ENCODE measurements at regions not wholly inside any gene's neighbourhood (a gene's known extent, or its start where the extent isn't known, plus 50 kb on each side); places are given as distances from the start of the nearest gene placed in this dataset.
A peak's percentile ranks its signal among the peaks of the same experiment; 100 is the strongest.

DNA sequence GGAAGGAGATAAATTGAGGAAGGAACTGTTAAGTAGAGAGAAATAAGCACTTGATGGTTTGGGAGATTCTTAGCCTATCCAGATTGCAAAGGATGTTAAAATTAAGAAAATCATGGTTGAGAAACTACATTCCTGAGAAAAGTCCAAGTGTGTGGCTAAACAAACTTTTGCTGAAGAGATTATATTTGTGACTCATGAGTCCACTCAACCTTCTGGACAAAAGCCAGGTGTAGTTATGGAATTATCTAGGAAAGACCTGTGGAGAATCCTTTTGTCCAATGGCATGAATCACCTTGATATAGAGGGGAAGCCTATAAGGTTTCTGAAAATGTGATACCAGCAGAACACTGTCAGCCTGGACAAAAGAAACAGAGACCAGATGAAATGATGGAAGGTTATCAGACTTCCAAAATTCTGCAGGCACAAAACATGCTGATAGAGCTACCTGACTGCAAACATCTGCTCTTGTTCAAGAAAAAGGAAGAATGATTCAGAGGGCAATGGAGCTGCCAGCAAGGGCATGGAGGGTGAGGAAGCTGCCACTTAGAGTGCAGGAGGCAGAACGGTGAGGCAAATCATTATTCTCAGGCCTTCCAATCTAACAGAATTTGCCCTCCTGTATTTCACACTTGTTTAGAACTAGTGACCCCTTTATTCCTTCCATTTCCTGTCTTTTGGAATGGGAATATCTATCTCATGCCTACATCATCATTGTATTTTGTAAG lies 300.6 kb upstream of the PRMT6 start:
- Histone ChIP-seq H3K27me3 (ENCODE audit: insufficient read depth, low read length) (no peaks in the 10 kb centered on the region), H3K4me1 (ENCODE audit: insufficient read depth, low read length) (peaks cover 26% of the 10 kb centered on the region), H3K9me3 (ENCODE audit: low read length) (no peaks in the 10 kb centered on the region), H3K36me3 (ENCODE audit: insufficient read depth, low read length) (no peaks in the 10 kb centered on the region), H3K4me3 (ENCODE audit: low read length) (no peak overlapping the region), H2AFZ (ENCODE audit: low read depth, low read length) (no peak overlapping the region)

DNA sequence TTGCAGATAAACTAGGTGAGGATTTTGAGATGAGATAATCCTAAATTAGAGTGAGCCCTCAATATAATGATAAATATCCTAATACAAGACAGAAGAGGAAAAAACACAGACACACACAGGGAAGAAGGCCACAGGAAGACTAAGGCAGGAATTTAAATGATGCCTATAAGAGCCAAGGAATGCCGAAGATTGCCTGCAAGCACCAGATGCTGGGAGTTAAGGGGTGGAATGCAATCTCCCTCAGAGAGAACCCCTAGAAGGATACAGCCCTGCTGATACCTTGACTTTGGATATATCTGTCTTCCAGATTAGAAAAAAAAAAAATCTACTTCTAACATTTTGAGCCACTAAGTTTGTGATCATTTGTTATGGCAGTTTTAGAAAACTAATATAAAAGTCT lies 299.7 kb upstream of the PRMT6 start:
- Histone ChIP-seq H2AFZ (ENCODE audit: low read depth, low read length) (no peak overlapping the region), H3K36me3 (ENCODE audit: insufficient read depth, low read length) (no peaks in the 10 kb centered on the region), H3K4me3 (ENCODE audit: low read length) (no peak overlapping the region), H3K4me1 (ENCODE audit: insufficient read depth, low read length) (peaks cover 23% of the 10 kb centered on the region), H3K9me3 (ENCODE audit: low read length) (no peaks in the 10 kb centered on the region), H3K27me3 (ENCODE audit: insufficient read depth, low read length) (no peaks in the 10 kb centered on the region)

DNA sequence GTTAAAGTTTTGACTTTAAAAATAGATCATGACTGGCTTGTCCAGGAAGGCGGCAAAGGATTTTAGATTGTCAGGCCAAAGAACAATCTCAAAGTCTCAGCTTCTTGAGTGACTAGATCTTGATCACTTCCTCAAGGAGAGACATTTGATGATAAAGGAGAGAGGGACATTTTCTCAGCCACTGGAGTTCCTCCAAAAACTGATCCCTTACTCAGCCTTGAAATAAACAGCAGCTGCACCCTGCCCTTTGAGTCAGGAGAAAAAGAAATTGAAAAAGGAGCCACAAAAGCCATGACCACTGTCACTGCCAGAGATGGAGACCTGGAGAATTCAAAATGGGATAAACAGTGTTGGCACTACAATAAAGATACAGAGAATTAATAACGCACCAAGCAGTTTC lies 288.4 kb upstream of the PRMT6 start:
- Histone ChIP-seq H2AFZ (ENCODE audit: low read depth, low read length) (peak overlapping the region; percentile 36), H3K36me3 (ENCODE audit: insufficient read depth, low read length) (no peaks in the 10 kb centered on the region), H3K4me1 (ENCODE audit: insufficient read depth, low read length) (no peaks in the 10 kb centered on the region), H3K4me3 (ENCODE audit: low read length) (no peak overlapping the region), H3K27me3 (ENCODE audit: insufficient read depth, low read length) (no peaks in the 10 kb centered on the region), H3K9me3 (ENCODE audit: low read length) (no peaks in the 10 kb centered on the region)

DNA sequence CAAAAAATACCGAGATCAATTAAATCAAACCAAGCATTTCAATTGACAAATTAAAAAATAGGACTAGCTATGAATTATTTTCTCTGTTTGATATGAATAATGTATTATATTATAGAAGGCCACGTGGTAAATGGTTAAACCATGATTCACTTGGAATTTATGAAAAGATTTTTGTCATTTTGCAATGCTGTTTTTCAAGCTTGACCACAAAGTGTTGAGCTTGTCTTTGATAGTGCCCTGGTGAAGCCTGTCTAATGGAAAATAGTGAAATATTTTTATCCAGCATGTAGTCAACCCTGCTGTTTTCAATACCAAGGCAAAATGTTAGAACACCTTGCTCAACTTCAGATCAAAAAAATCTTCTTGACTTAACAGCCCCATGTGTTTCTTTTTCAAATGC lies 288.0 kb upstream of the PRMT6 start:
- Histone ChIP-seq H3K9me3 (ENCODE audit: low read length) (peaks cover 4% of the 10 kb centered on the region), H3K4me3 (ENCODE audit: low read length) (no peak overlapping the region), H3K4me1 (ENCODE audit: insufficient read depth, low read length) (no peaks in the 10 kb centered on the region), H2AFZ (ENCODE audit: low read depth, low read length) (peak overlapping the region; percentile 36), H3K27me3 (ENCODE audit: insufficient read depth, low read length) (no peaks in the 10 kb centered on the region), H3K36me3 (ENCODE audit: insufficient read depth, low read length) (no peaks in the 10 kb centered on the region)

DNA sequence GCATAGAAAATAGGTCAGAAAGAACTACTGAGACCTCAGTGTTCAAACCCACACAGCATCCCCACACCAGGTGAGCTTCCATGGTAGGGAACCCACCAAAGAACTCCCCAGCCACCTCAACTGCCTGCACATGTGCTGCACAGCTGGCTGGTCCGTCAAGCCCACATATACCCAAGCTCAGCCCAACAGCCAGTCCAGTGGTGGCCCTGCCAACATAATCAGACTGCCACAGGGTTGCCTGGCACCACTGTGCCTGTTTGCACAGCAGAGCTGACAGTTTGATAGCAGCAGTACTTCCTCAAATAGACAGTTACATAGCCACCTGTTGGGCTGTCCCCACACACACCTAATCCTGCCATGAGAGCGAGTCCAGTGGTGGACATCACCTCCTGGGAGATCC lies 283.3 kb upstream of the PRMT6 start:
- Histone ChIP-seq H3K4me1 (ENCODE audit: insufficient read depth, low read length) (no peaks in the 10 kb centered on the region), H3K4me3 (ENCODE audit: low read length) (no peak overlapping the region), H2AFZ (ENCODE audit: low read depth, low read length) (no peak overlapping the region), H3K36me3 (ENCODE audit: insufficient read depth, low read length) (no peaks in the 10 kb centered on the region), H3K9me3 (ENCODE audit: low read length) (peaks cover 7% of the 10 kb centered on the region), H3K27me3 (ENCODE audit: insufficient read depth, low read length) (no peaks in the 10 kb centered on the region)

DNA sequence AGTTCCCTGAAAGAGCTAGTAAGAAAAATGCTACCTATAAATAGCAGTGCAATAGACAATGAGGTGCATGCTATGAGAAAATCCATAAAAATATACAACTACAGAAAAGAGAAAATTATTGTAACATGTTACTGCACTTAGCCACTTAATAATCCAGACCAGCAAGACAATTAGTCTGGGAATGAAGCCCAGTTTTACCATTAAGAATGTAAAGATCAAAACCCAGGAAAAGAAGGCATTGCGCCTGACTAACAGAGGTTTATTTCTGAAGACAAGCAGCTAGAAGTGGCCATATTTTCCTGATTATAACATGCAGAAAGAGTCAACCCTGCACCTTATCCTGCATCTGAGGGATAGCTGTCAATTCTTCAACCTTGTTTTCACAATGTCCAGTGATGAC lies 276.4 kb upstream of the PRMT6 start:
- H2AFZ ChIP-seq (ENCODE audit: low read depth, low read length) = no peak overlapping the region
- no peak overlapping the region for H3K4me3 ChIP-seq (ENCODE audit: low read length)
- no peaks in the 10 kb centered on the region for H3K36me3 ChIP-seq (ENCODE audit: insufficient read depth, low read length)
- H3K4me1 ChIP-seq (ENCODE audit: insufficient read depth, low read length) = no peaks in the 10 kb centered on the region
- peaks cover 2% of the 10 kb centered on the region for H3K9me3 ChIP-seq (ENCODE audit: low read length)
- H3K27me3 ChIP-seq (ENCODE audit: insufficient read depth, low read length) = no peaks in the 10 kb centered on the region

DNA sequence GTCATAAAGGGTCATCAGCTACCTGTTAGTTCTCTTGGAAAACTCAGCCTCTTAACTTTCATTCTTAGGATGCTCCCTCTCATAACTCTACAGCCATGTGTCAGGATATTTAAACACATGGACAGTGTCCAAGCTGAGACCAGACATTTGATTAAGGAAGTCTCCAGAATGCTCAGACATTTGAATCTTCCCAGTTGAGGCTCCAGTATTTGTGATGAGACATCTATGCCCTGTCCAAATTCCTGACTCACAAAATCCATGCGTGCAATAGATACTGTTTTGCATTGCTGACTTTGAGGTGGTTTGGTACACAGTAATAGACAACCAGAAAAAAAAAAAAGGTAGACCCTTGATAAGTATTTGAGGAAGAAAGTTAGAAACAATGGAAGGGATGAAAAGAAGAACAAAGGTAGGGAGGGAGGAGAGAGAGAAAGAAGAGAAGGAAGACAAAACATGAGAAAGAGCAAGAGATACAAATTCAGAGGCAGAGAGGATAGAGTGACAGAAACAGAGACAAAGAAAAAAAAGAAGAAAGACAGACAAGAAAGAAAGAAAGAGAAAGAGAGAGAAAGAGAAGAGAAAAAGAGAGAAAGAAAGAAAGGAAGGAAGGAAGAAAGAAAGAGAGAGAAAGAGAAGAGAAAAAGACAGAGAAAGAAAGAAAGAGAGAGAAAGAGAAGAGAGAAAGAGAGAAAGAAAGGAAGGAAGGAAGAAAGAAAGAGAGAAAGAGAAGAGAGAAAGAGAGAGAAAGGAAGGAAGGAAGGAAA lies 275.5 kb upstream of the PRMT6 start:
- Histone ChIP-seq H2AFZ (ENCODE audit: low read depth, low read length) (no peak overlapping the region), H3K9me3 (ENCODE audit: low read length) (peaks cover 2% of the 10 kb centered on the region), H3K36me3 (ENCODE audit: insufficient read depth, low read length) (no peaks in the 10 kb centered on the region), H3K27me3 (ENCODE audit: insufficient read depth, low read length) (no peaks in the 10 kb centered on the region), H3K4me1 (ENCODE audit: insufficient read depth, low read length) (no peaks in the 10 kb centered on the region), H3K4me3 (ENCODE audit: low read length) (no peak overlapping the region)

DNA sequence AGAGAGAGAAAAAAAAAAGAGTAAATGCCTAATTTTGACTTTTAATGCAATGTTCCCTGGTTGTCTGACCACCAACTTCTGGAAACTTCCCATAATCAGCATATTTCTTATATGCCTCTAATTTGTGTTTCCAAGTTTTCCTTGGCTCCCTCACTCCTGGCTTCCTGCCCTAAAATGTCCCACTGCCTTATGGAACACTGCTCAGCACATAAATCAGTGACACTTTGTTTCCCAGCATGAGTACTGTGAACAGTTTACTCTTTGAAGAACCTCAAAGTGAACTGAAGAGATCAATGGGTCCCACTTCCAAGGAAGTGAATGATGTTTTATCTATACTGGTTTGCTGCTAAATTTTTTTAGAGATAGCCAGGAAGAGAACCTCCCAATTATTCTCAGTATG lies 271.3 kb upstream of the PRMT6 start:
- no peaks in the 10 kb centered on the region for H3K36me3 ChIP-seq (ENCODE audit: insufficient read depth, low read length)
- H3K4me1 ChIP-seq (ENCODE audit: insufficient read depth, low read length) = peaks cover 5% of the 10 kb centered on the region
- no peak overlapping the region for H3K4me3 ChIP-seq (ENCODE audit: low read length)
- H3K27me3 ChIP-seq (ENCODE audit: insufficient read depth, low read length) = no peaks in the 10 kb centered on the region
- no peak overlapping the region for H2AFZ ChIP-seq (ENCODE audit: low read depth, low read length)
- no peaks in the 10 kb centered on the region for H3K9me3 ChIP-seq (ENCODE audit: low read length)

DNA sequence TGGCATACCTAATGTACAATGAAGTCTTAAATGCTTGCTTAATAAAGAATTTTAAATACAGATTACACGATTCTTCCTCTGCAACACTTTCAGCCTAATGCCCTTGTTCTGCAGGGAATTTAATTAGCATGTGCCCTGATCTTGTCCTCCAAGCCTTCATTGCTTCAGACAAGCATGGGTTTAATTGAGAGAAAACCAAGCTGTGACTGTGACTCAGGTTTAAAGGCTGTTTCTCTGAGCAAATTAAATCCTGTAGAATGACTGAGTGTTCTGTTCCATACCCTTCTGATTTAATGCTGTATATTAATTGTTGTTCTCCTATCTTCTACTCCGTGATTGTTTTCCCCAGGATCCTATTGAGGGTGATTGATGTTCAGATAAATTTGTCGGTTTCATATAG lies 269.0 kb upstream of the PRMT6 start:
- no peaks in the 10 kb centered on the region for H3K9me3 ChIP-seq (ENCODE audit: low read length)
- peaks cover 7% of the 10 kb centered on the region for H3K4me1 ChIP-seq (ENCODE audit: insufficient read depth, low read length)
- no peak overlapping the region for H2AFZ ChIP-seq (ENCODE audit: low read depth, low read length)
- no peaks in the 10 kb centered on the region for H3K27me3 ChIP-seq (ENCODE audit: insufficient read depth, low read length)
- H3K36me3 ChIP-seq (ENCODE audit: insufficient read depth, low read length) = no peaks in the 10 kb centered on the region
- no peak overlapping the region for H3K4me3 ChIP-seq (ENCODE audit: low read length)

DNA sequence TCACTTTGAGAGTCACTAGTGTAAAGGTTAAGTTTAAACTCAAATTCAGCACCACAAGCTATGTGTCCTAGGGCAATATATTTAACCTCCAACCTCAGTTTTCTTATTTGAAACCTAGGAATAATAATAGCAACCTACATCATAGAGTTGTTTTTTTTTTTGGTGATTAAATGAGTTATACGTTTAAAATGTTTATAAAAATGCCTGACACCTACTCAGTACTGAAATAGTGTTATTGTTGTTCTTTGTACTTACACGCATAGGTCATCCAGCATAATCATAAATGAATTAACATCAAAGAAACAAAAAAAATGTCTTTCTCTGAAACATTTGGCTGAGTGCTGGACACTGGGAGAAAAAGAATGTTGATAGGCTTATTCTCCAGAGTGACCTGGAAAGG lies 266.8 kb upstream of the PRMT6 start:
- no peaks in the 10 kb centered on the region for H3K36me3 ChIP-seq (ENCODE audit: insufficient read depth, low read length)
- no peaks in the 10 kb centered on the region for H3K27me3 ChIP-seq (ENCODE audit: insufficient read depth, low read length)
- no peaks in the 10 kb centered on the region for H3K9me3 ChIP-seq (ENCODE audit: low read length)
- no peak overlapping the region for H2AFZ ChIP-seq (ENCODE audit: low read depth, low read length)
- no peak overlapping the region for H3K4me3 ChIP-seq (ENCODE audit: low read length)
- peaks cover 8% of the 10 kb centered on the region for H3K4me1 ChIP-seq (ENCODE audit: insufficient read depth, low read length)

DNA sequence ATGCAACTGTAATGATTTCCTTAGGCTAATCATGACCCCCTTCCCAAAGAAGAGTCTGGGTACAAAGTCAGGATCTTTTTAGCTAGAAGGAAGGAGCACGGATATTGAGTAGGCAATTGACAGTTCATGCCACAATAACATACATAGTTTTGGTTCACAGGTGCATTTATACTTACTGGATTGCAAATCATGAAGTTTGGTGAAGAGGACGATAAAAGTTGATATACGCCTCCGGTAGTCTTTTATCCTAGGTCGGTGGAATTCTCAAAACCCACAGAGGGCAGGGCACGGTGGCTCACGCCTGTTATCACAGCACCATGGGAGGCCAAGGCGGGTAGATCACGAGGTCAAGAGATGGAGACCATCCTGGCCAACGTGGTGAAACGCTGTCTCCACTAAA lies 265.4 kb upstream of the PRMT6 start:
- no peaks in the 10 kb centered on the region for H3K27me3 ChIP-seq (ENCODE audit: insufficient read depth, low read length)
- H3K9me3 ChIP-seq (ENCODE audit: low read length) = no peaks in the 10 kb centered on the region
- H3K36me3 ChIP-seq (ENCODE audit: insufficient read depth, low read length) = no peaks in the 10 kb centered on the region
- H3K4me1 ChIP-seq (ENCODE audit: insufficient read depth, low read length) = peaks cover 8% of the 10 kb centered on the region
- no peak overlapping the region for H2AFZ ChIP-seq (ENCODE audit: low read depth, low read length)
- H3K4me3 ChIP-seq (ENCODE audit: low read length) = no peak overlapping the region

DNA sequence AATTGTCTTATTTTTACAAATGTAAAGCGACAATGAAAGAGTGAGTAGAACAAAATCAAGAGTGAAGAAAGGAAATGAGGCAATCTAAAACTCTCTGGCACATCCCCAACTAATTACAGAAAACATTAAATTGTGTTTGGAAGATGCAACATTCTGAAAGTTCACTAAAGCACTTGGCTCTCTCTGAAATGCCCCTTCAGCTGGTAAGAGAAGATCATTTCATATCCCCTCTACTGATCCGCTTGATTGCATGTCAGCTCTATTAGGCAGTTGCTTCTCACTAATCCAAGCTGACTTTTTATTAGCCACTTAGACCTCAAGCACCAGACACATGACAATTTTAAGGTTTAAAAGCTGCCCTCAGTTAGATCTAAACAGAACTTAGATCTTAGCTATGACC lies 262.8 kb upstream of the PRMT6 start:
- no peak overlapping the region for H3K4me3 ChIP-seq (ENCODE audit: low read length)
- H2AFZ ChIP-seq (ENCODE audit: low read depth, low read length) = no peak overlapping the region
- H3K36me3 ChIP-seq (ENCODE audit: insufficient read depth, low read length) = no peaks in the 10 kb centered on the region
- peaks cover 2% of the 10 kb centered on the region for H3K27me3 ChIP-seq (ENCODE audit: insufficient read depth, low read length)
- no peaks in the 10 kb centered on the region for H3K9me3 ChIP-seq (ENCODE audit: low read length)
- H3K4me1 ChIP-seq (ENCODE audit: insufficient read depth, low read length) = peaks cover 8% of the 10 kb centered on the region

DNA sequence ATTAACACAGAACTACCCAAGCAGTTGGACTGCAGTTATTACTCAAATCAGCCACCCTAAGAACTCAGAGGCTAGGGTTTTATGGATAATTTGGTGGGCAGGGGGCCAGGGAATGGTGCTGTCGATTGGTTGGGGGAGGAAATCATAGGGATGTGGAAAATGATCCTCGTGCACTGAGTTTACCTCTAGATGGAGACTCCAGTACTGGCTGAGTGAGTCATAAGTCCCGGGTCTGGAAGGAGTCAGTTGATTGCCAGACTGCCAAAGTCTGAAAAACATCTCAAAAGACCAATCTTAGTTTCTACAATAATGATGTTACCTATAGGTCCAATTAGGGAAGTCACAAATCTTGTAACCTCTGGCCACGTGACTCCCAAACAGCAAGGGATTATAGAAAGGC lies 257.5 kb upstream of the PRMT6 start:
- no peak overlapping the region for H2AFZ ChIP-seq (ENCODE audit: low read depth, low read length)
- no peak overlapping the region for H3K4me3 ChIP-seq (ENCODE audit: low read length)
- peaks cover 2% of the 10 kb centered on the region for H3K27me3 ChIP-seq (ENCODE audit: insufficient read depth, low read length)
- H3K9me3 ChIP-seq (ENCODE audit: low read length) = no peaks in the 10 kb centered on the region
- no peaks in the 10 kb centered on the region for H3K36me3 ChIP-seq (ENCODE audit: insufficient read depth, low read length)
- H3K4me1 ChIP-seq (ENCODE audit: insufficient read depth, low read length) = no peaks in the 10 kb centered on the region

DNA sequence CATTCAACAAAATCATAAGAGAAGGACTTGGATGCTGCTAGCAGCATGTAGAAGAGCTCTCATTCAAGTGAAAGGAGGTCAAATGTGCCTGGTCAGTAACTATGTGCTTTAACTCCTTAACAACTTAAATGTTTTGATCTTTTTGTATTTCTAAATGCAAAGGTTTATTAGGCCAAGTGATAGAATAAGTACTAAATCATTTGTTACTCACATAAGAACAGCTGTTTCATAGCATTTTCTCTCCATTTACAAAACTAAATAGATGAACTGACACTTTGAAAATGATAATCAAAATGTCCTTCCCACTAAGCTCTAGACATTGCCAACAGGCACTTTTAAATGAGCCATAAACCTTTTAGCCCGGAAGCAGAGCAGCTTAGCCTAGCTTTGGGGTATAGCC lies 254.3 kb upstream of the PRMT6 start:
- Histone ChIP-seq H3K4me3 (ENCODE audit: low read length) (no peak overlapping the region), H3K27me3 (ENCODE audit: insufficient read depth, low read length) (peaks cover 2% of the 10 kb centered on the region)

More for the DNA sequence above, 254.3 kb upstream of the PRMT6 start:
- no peaks in the 10 kb centered on the region for H3K36me3 ChIP-seq (ENCODE audit: insufficient read depth, low read length)
- H3K4me1 ChIP-seq (ENCODE audit: insufficient read depth, low read length) = no peaks in the 10 kb centered on the region
- H2AFZ ChIP-seq (ENCODE audit: low read depth, low read length) = no peak overlapping the region
- no peaks in the 10 kb centered on the region for H3K9me3 ChIP-seq (ENCODE audit: low read length)
